Endodermal cell (in vitro differentiated cells): ENCODE measurements at regions not wholly inside any gene's neighbourhood (a gene's known extent, or its start where the extent isn't known, plus 50 kb on each side); places are given as distances from the start of the nearest gene placed in this dataset.

Experiments
- DNase-seq: peaks from one replicate; pipeline ENCODE4 v3.0.0-alpha.2; 2017
- H3K27ac ChIP-seq: 2 replicates; pipeline ENCODE4 v1.5.1; 2013; ENCODE audit warnings: mild to moderate bottlenecking, low read depth, low read length, moderate library complexity
- H3K27me3 ChIP-seq: 2 replicates; pipeline ENCODE4 v1.6.1; 2013; ENCODE audit warnings: mild to moderate bottlenecking, low read length, moderate library complexity; ENCODE audit not compliant: insufficient read depth, control insufficient read depth, poor library complexity, severe bottlenecking
- H3K36me3 ChIP-seq: 2 replicates; pipeline ENCODE4 v1.7.0; 2013; ENCODE audit warnings: mild to moderate bottlenecking, low read length, moderate library complexity; ENCODE audit not compliant: control insufficient read depth, insufficient read depth
- H3K4me1 ChIP-seq: one replicate; pipeline ENCODE4 v1.7.0; 2013; ENCODE audit warnings: low read length; ENCODE audit not compliant: control insufficient read depth, insufficient read depth
- H3K4me3 ChIP-seq: 2 replicates; pipeline ENCODE4 v1.5.1; 2013; ENCODE audit warnings: mild to moderate bottlenecking, low read length, moderate library complexity
- H3K9ac ChIP-seq: 2 replicates; pipeline ENCODE4 v1.6.1; 2013; ENCODE audit warnings: mild to moderate bottlenecking, low read length, moderate library complexity; ENCODE audit not compliant: poor library complexity, severe bottlenecking; ENCODE audit errors: extremely low read depth
- H3K9me3 ChIP-seq: 2 replicates; pipeline ENCODE4 v1.6.1; 2013; ENCODE audit warnings: mild to moderate bottlenecking, low read length, moderate library complexity; ENCODE audit not compliant: control insufficient read depth
- H3K27ac Mint-ChIP-seq: 2 replicates; pipeline ENCODE4 v1.8.0; 2020; ENCODE audit warnings: mixed read lengths
- H3K27me3 Mint-ChIP-seq: 2 replicates; pipeline ENCODE4 v1.8.0; 2021; ENCODE audit warnings: mild to moderate bottlenecking, mixed read lengths; ENCODE audit not compliant: insufficient read depth
- H3K36me3 Mint-ChIP-seq: 2 replicates; pipeline ENCODE4 v1.8.0; 2020; ENCODE audit warnings: low read depth, mixed read lengths
- H3K4me1 Mint-ChIP-seq: 2 replicates; pipeline ENCODE4 v1.8.0; 2020; ENCODE audit warnings: mixed read lengths
- H3K4me3 Mint-ChIP-seq: 2 replicates; pipeline ENCODE4 v1.8.0; 2020; ENCODE audit warnings: mild to moderate bottlenecking, moderate library complexity, mixed read lengths
- H3K9me3 Mint-ChIP-seq: 2 replicates; pipeline ENCODE4 v1.8.0; 2020; ENCODE audit warnings: mild to moderate bottlenecking, mixed read lengths
- WGBS, 2 experiments: methylation state at CpG; one replicate each; pipeline versions ENCODE4 v1.1.5 to v1.1.7; 2013; ENCODE audit warnings: missing lambda C conversion rate in 2 of 2, mixed read lengths in 1 of 2; ENCODE audit not compliant: insufficient coverage in 1 of 2, insufficient read length in 1 of 2; 5-methylcytosine and 5-hydroxymethylcytosine counted together
- TF ChIP-seq, protein P1 (sequence below): fragments of 200-600 bp; sonication (generic); conservative IDR thresholded peaks from 2 replicates; pipeline ENCODE4 v1.5.0; 2021; ENCODE audit warnings: antibody characterized with exemption, mild to moderate bottlenecking

DNA sequence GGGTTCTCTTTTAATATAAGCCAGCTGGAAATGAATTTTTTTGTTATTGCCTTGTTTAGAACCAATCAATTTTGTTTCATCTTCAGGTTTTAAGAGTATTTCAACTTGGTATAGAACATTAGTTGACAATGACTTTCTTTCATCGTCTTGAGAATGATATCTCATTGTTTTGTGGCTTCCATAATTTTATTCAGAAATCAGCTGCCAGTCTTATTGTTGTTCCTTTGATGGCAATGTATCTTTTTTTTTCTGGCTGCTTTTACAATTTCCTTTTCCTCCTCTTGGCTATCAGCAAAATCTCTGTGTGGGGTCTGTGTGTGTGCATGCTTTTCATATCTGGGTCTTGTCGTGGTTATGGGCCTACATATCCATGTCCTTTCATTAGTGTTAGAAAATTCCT is 1536.4 kb upstream of the TENM3 start:
- peaks cover 9% of the 10 kb centered on the region for H3K9me3 Mint-ChIP-seq
- H3K4me3 Mint-ChIP-seq: no peak overlapping the region
- 84 to 100% methylated on average over 1 of the region's 2 CpGs for WGBS, 2 experiments

DNA sequence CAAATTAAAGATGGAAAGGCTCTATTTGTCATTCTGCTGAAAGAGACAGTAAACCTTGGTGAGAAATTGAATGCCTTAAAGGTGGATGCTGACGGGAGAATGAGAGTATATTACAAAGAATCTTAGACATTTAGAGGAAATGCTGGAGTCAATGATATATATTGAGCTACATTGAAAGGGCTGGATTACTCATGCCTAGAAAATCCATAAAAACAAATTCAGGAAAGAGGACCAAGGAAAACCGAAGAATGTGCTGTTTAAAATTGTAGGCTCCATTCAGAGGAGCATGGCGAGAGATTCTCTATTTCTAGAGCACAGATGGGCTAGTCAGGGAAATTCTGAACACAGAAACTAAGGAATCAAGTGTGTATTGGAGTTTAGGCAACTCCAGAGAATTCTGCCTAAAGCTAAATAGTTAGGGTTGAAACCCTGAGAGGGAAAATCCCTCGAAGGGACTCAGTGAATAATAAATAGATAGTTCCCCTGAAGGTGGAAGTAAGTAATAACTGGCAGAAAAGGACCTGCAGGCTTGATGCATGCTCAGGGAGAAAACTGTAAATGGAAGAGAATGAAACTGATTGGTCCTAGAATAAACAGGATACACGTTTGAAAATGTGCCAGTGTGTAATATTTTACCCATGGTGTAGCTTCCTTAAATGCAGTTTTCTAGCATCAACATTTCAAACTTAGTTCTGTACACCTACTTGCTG is 1532.4 kb upstream of the TENM3 start:
- Mint-ChIP-seq H3K27me3 (no peaks in the 10 kb centered on the region), H3K36me3 (no peaks in the 10 kb centered on the region), H3K27ac (no peak overlapping the region), H3K4me3 (no peak overlapping the region), H3K4me1 (no peaks in the 10 kb centered on the region), H3K9me3 (peaks cover 9% of the 10 kb centered on the region)
- TF ChIP-seq, protein P1, sequence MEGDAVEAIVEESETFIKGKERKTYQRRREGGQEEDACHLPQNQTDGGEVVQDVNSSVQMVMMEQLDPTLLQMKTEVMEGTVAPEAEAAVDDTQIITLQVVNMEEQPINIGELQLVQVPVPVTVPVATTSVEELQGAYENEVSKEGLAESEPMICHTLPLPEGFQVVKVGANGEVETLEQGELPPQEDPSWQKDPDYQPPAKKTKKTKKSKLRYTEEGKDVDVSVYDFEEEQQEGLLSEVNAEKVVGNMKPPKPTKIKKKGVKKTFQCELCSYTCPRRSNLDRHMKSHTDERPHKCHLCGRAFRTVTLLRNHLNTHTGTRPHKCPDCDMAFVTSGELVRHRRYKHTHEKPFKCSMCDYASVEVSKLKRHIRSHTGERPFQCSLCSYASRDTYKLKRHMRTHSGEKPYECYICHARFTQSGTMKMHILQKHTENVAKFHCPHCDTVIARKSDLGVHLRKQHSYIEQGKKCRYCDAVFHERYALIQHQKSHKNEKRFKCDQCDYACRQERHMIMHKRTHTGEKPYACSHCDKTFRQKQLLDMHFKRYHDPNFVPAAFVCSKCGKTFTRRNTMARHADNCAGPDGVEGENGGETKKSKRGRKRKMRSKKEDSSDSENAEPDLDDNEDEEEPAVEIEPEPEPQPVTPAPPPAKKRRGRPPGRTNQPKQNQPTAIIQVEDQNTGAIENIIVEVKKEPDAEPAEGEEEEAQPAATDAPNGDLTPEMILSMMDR: no peak
- no peak for DNase-seq
- H3K27ac ChIP-seq: no peak overlapping the region
- no peaks in the 10 kb centered on the region for H3K27me3 ChIP-seq
- no peaks in the 10 kb centered on the region for H3K4me1 ChIP-seq
- H3K4me3 ChIP-seq: no peak overlapping the region
- no peak overlapping the region for H3K9ac ChIP-seq
- no peaks in the 10 kb centered on the region for H3K36me3 ChIP-seq
- H3K9me3 ChIP-seq: peaks cover 8% of the 10 kb centered on the region
- WGBS, 2 experiments: 83 to 88% methylated on average over 4 to 5 of the region's 5 CpGs

More for the DNA sequence above, 1536.4 kb upstream of the TENM3 start:
- no peaks in the 10 kb centered on the region for H3K4me1 ChIP-seq
- TF ChIP-seq, protein P1: no peak
- no peak for DNase-seq
- Mint-ChIP-seq H3K36me3 (no peaks in the 10 kb centered on the region), H3K4me1 (no peaks in the 10 kb centered on the region), H3K27ac (no peak overlapping the region), H3K27me3 (no peaks in the 10 kb centered on the region)
- H3K27me3 ChIP-seq: no peaks in the 10 kb centered on the region
- H3K36me3 ChIP-seq: no peaks in the 10 kb centered on the region
- H3K9ac ChIP-seq: no peak overlapping the region
- no peak overlapping the region for H3K4me3 ChIP-seq
- H3K9me3 ChIP-seq: peaks cover 8% of the 10 kb centered on the region
- no peak overlapping the region for H3K27ac ChIP-seq

DNA sequence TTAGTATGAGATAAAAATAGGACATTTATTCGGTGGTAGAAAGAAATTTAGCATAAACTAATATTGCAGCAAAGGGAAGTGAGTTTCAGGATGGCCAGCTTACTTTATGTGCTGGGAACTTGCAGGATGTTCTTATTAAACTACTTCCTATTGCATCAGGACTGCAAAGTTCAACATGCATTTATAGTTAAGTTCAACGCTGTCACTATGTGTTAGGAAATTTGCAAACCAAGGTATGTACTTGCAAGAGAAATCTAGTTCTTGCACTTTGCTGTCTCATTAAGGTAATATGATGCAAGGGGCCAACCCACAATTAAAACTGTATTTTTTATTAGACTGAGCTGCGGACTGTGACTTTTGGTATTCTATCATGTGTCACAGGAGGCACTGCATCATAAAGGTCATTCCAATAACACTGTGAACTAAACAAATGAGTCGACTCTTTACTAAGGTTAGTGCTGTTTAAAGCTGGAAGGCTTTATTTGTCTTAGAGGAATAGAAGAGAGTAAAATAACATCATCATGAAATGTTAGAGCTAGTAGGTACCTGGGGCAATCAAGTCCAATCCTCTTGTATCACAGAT is 1525.7 kb upstream of the TENM3 start:
- Mint-ChIP-seq H3K4me1 (no peaks in the 10 kb centered on the region), H3K4me3 (no peak overlapping the region), H3K36me3 (no peaks in the 10 kb centered on the region), H3K9me3 (no peaks in the 10 kb centered on the region), H3K27me3 (no peaks in the 10 kb centered on the region), H3K27ac (no peak overlapping the region)
- H3K27ac ChIP-seq: no peak overlapping the region
- 84 to 94% methylated on average over 4 of the region's 4 CpGs for WGBS, 2 experiments
- TF ChIP-seq, protein P1: no peak
- H3K36me3 ChIP-seq: no peaks in the 10 kb centered on the region
- H3K4me3 ChIP-seq: no peak overlapping the region
- no peak overlapping the region for H3K9ac ChIP-seq
- DNase-seq: no peak
- H3K4me1 ChIP-seq: no peaks in the 10 kb centered on the region
- H3K27me3 ChIP-seq: no peaks in the 10 kb centered on the region
- H3K9me3 ChIP-seq: no peaks in the 10 kb centered on the region
